B cell (primary cell): ENCODE measurements at regions not wholly inside any gene's neighbourhood (a gene's known extent, or its start where the extent isn't known, plus 50 kb on each side); places are given as distances from the start of the nearest gene placed in this dataset.

Source experiments
- ATAC-seq: fragments of 200-7000 bp; cut with Tn5 transposase; one replicate; pipeline ENCODE4 v1.10.0; 2021; ENCODE audit warnings: low read depth, mild to moderate bottlenecking, moderate number of reproducible peaks, moderate library complexity
- CTCF ChIA-PET: fragments of 350-600 bp; sonication (Branson Sonifier 250); formaldehyde crosslinking; loops from one replicate; lab custom pipeline; 2021; ENCODE audit warnings: antibody characterized with exemption, inconsistent platforms; lab: Charles Lee
- POLR2A ChIA-PET: fragments of 350-600 bp; sonication (Branson Sonifier 250); formaldehyde crosslinking; loops from one replicate; lab custom pipeline; 2021; ENCODE audit warnings: antibody characterized with exemption; lab: Charles Lee
- DNase-seq: peaks from one replicate; pipeline ENCODE4 v3.0.0; 2013
- H2AFZ ChIP-seq: 2 replicates; pipeline ENCODE4 v1.6.1; 2012; ENCODE audit warnings: mild to moderate bottlenecking, low read depth, low read length; ENCODE audit not compliant: insufficient read depth, poor library complexity, severe bottlenecking
- H3K27ac ChIP-seq, 2 donors: 1 replicate in 1 of 2; 2 replicates in 1 of 2; pipeline ENCODE4 v1.5.1; 2012 to 2013; ENCODE audit warnings: low read length in 2 of 2, mild to moderate bottlenecking in 2 of 2, moderate library complexity in 1 of 2
- H3K27me3 ChIP-seq, 4 experiments: fragments of 200-600 bp in 1 of 4; sonication (generic) in 1 of 4; replicated peaks in 1 of 4; 1 replicate in 2 of 4; 2 replicates in 2 of 4; pipeline versions ENCODE4 v1.6.1 to v1.7.0; 2013 to 2016; ENCODE audit warnings: low read length in 3 of 4, mild to moderate bottlenecking in 2 of 4, mixed read lengths in 1 of 4, moderate library complexity in 1 of 4; ENCODE audit not compliant: insufficient read depth in 4 of 4, control insufficient read depth in 3 of 4; ENCODE audit errors: control extremely low read depth in 1 of 4
- H3K36me3 ChIP-seq, 2 experiments: replicated peaks in 1 of 2; 1 replicate in 1 of 2; 2 replicates in 1 of 2; pipeline versions ENCODE4 v1.6.1 to v1.7.1; 2013; ENCODE audit warnings: low read length in 1 of 2; ENCODE audit not compliant: insufficient read depth in 2 of 2, control insufficient read depth in 1 of 2; ENCODE audit errors: control extremely low read depth in 1 of 2, extremely low read depth in 1 of 2
- H3K4me1 ChIP-seq, 2 donors: fragments of 200-600 bp in 1 of 2; sonication (generic) in 1 of 2; 1 replicate in 1 of 2; 2 replicates in 1 of 2; pipeline versions ENCODE4 v1.5.1 to v1.6.1; 2013 to 2017; ENCODE audit warnings: low read length in 2 of 2; ENCODE audit not compliant: control insufficient read depth in 2 of 2, insufficient read depth in 2 of 2
- H3K4me2 ChIP-seq: replicated peaks from 2 replicates; pipeline ENCODE3; 2012; ENCODE audit warnings: mild to moderate bottlenecking, low read depth, low read length; ENCODE audit not compliant: poor library complexity, severe bottlenecking
- H3K4me3 ChIP-seq, 5 experiments: fragments of 200-600 bp in 1 of 5; sonication (generic) in 1 of 5; 1 replicate in 3 of 5; 2 replicates in 2 of 5; pipeline versions ENCODE4 v1.5.1 to v1.7.0; 2011 to 2016; ENCODE audit warnings: low read length in 4 of 5, mild to moderate bottlenecking in 4 of 5, low read depth in 2 of 5, control low read depth in 1 of 5, moderate library complexity in 1 of 5; ENCODE audit not compliant: insufficient read depth in 1 of 5; ENCODE audit errors: control extremely low read depth in 1 of 5, extremely low read depth in 1 of 5
- H3K79me2 ChIP-seq: fragments of 200-600 bp; sonication (generic); one replicate; pipeline ENCODE4 v1.6.0; 2016; ENCODE audit warnings: low read length; ENCODE audit not compliant: control insufficient read depth, insufficient read depth
- H3K9ac ChIP-seq: fragments of 200-600 bp; sonication (generic); 2 replicates; pipeline ENCODE4 v1.6.1; 2017; ENCODE audit warnings: mild to moderate bottlenecking, low read length, moderate library complexity
- H3K9me3 ChIP-seq, 3 donors: one replicate each; pipeline versions ENCODE4 v1.6.1 to v1.7.1; 2013; ENCODE audit warnings: low read length in 2 of 3; ENCODE audit not compliant: control insufficient read depth in 2 of 3, insufficient read depth in 1 of 3; ENCODE audit errors: control extremely low read depth in 1 of 3
- H4K20me1 ChIP-seq: 2 replicates; pipeline ENCODE4 v1.6.0; 2012; ENCODE audit warnings: mild to moderate bottlenecking, low read length; ENCODE audit not compliant: insufficient read depth, control insufficient read depth, poor library complexity, severe bottlenecking
- H3K27ac Mint-ChIP-seq: one replicate; pipeline ENCODE4 v1.8.0; 2021; ENCODE audit warnings: mixed read lengths
- H3K27me3 Mint-ChIP-seq: one replicate; pipeline ENCODE4 v1.8.0; 2021; ENCODE audit warnings: mixed read lengths
- H3K4me1 Mint-ChIP-seq: one replicate; pipeline ENCODE4 v1.8.0; 2021; ENCODE audit warnings: mixed read lengths
- H3K4me3 Mint-ChIP-seq: one replicate; pipeline ENCODE4 v1.8.0; 2021; ENCODE audit warnings: mixed read lengths
- H3K9me3 Mint-ChIP-seq: one replicate; pipeline ENCODE4 v1.8.0; 2022; ENCODE audit warnings: mixed read lengths; ENCODE audit not compliant: insufficient read depth
- EZH2 ChIP-seq: IDR thresholded peaks from 2 replicates; pipeline ENCODE4 v1.6.1; 2012; ENCODE audit warnings: borderline replicate concordance, low read depth, mild to moderate bottlenecking, moderate library complexity, low read length; ENCODE audit not compliant: insufficient read depth, poor library complexity, severe bottlenecking
- WGBS: methylation state at CpG from one replicate; pipeline ENCODE4 v1.1.5; 2013; ENCODE audit warnings: missing lambda C conversion rate; ENCODE audit not compliant: insufficient coverage; 5-methylcytosine and 5-hydroxymethylcytosine counted together
- intact Hi-C: fragments of 100-400 bp; cut with micrococcal nuclease; formaldehyde crosslinking; loops from one replicate; pipeline ENCODE4 v1.10.0; 2022
- TF ChIP-seq, protein P1 (sequence below): fragments of 200-600 bp; IDR thresholded peaks from one replicate; pipeline ENCODE4 v1.8.0; 2022; ENCODE audit warnings: antibody characterized with exemption, mild to moderate bottlenecking

DNA sequence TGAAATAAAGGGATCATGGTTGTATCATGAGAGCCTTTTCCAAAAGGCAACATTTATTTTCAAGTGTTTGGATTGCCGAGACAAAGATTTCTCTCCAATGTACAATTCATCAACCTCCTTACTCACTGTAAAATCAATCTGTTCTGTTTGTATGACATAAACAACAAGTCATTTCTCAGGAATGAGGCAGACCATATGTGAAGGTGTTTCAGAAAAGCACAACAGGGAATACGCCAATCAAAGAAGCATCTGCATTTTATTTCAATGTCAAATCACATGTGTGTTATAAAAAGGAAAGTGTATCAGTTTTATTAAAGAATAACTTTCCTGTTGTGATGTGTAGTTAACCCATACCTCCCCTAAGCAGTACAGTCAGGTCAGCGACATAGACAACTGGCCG, 653.7 kb downstream of the TFAP2A start:
- POLR2A ChIA-PET = no interaction called here
- 83% methylated on average over 2 of the region's 4 CpGs for WGBS

DNA sequence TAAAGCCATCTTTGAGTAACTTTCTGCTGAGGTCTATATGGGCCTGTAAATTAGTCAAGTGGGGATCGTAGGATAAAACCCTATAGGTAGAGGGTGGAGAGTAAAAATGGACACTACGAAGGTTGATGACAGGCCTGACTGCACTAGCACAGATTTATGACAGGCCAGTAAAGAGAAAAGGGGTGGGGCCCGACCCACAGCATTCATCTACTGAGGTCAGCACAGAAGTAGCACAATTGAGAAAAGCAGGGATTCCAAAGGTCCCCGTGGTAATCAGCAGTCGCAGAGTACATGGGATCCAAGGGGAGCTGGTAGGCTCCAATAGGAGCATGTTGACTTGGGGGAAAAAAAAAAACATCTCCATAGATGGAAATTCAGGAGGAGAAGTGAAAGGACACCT, 660.4 kb downstream of the TFAP2A start:
- H3K27me3 Mint-ChIP-seq = no peaks in the 10 kb centered on the region
- no peak overlapping the region for H3K27ac Mint-ChIP-seq
- TF ChIP-seq EZH2 = no peak
- TF ChIP-seq, protein P1, sequence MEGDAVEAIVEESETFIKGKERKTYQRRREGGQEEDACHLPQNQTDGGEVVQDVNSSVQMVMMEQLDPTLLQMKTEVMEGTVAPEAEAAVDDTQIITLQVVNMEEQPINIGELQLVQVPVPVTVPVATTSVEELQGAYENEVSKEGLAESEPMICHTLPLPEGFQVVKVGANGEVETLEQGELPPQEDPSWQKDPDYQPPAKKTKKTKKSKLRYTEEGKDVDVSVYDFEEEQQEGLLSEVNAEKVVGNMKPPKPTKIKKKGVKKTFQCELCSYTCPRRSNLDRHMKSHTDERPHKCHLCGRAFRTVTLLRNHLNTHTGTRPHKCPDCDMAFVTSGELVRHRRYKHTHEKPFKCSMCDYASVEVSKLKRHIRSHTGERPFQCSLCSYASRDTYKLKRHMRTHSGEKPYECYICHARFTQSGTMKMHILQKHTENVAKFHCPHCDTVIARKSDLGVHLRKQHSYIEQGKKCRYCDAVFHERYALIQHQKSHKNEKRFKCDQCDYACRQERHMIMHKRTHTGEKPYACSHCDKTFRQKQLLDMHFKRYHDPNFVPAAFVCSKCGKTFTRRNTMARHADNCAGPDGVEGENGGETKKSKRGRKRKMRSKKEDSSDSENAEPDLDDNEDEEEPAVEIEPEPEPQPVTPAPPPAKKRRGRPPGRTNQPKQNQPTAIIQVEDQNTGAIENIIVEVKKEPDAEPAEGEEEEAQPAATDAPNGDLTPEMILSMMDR = no peak
- no peak overlapping the region for H3K4me2 ChIP-seq
- no peaks in the 10 kb centered on the region for H3K27me3 ChIP-seq
- no peaks in the 10 kb centered on the region for H3K79me2 ChIP-seq
- ATAC-seq (no peak), DNase-seq (no peak)
- no peaks in the 10 kb centered on the region for H3K4me1 Mint-ChIP-seq
- WGBS = no CpG with 5 or more reads among the region's 5 CpGs
- H4K20me1 ChIP-seq = no peaks in the 10 kb centered on the region
- intact Hi-C loops = no loop called here
- no peak overlapping the region for H3K4me3 ChIP-seq
- H3K9ac ChIP-seq = no peak overlapping the region
- no peak overlapping the region for H2AFZ ChIP-seq
- H3K4me1 ChIP-seq = no peaks in the 10 kb centered on the region
- ChIA-PET POLR2A (no interaction called here), CTCF (no interaction called here)
- no peak overlapping the region for H3K27ac ChIP-seq
- no peak overlapping the region for H3K4me3 Mint-ChIP-seq
- H3K36me3 ChIP-seq = no peaks in the 10 kb centered on the region
- H3K9me3 ChIP-seq = no peaks in the 10 kb centered on the region
- no peaks in the 10 kb centered on the region for H3K9me3 Mint-ChIP-seq

More for the DNA sequence above, 653.7 kb downstream of the TFAP2A start:
- Histone ChIP-seq H3K4me3 (no peak overlapping the region), H3K4me2 (no peak overlapping the region), H3K27me3 (no peaks in the 10 kb centered on the region), H2AFZ (no peak overlapping the region), H3K27ac (no peak overlapping the region), H3K36me3 (no peaks in the 10 kb centered on the region), H3K9ac (no peak overlapping the region), H4K20me1 (no peaks in the 10 kb centered on the region), H3K4me1 (no peaks in the 10 kb centered on the region), H3K9me3 (no peaks in the 10 kb centered on the region), H3K79me2 (no peaks in the 10 kb centered on the region)
- intact Hi-C loops = no loop called here
- CTCF ChIA-PET = no interaction called here
- Mint-ChIP-seq H3K27ac (no peak overlapping the region), H3K4me3 (no peak overlapping the region), H3K4me1 (no peaks in the 10 kb centered on the region), H3K27me3 (no peaks in the 10 kb centered on the region), H3K9me3 (no peaks in the 10 kb centered on the region)
- DNase-seq (no peak), ATAC-seq (no peak)
- TF ChIP-seq, protein P1 = no peak
- no peak for TF ChIP-seq EZH2
